Iris pigment epithelial cell (primary cell): ENCODE measurements at regions not wholly inside any gene's neighbourhood (a gene's known extent, or its start where the extent isn't known, plus 50 kb on each side); places are given as distances from the start of the nearest gene placed in this dataset.
"Not testable (repeated sequence)": the region's sequence is repeated elsewhere in the genome, so short reads cannot be mapped to it uniquely, and the experiment has no call there.

Source experiments
- DNase-seq: peaks from one replicate; pipeline ENCODE4 v3.0.0-alpha.2; 2011; ENCODE audit warnings: low read depth

GRCh38 chr21:15669247-15669646 lies 60.5 kb upstream of the USP25 start:
- peak; percentile 82 for DNase-seq

- DNase-seq: no peak
Measured at GRCh38 chr21:15671188-15671587, 58.6 kb upstream of the USP25 start.

- not testable (repeated sequence) for DNase-seq
Measured at GRCh38 chr21:15672578-15672977, 57.2 kb upstream of the USP25 start.

- peak; percentile 21 for DNase-seq
Measured at GRCh38 chr21:15676935-15677334, 52.8 kb upstream of the USP25 start.

GRCh38 chr21:15679630-15680029 lies 50.2 kb upstream of the USP25 start:
- no peak for DNase-seq
